Type B pancreatic cell (in vitro differentiated cells): ENCODE measurements at regions not wholly inside any gene's neighbourhood (a gene's known extent, or its start where the extent isn't known, plus 50 kb on each side); places are given as distances from the start of the nearest gene placed in this dataset.
A peak's percentile ranks its signal among the peaks of the same experiment; 100 is the strongest.

Source experiments
- DNase-seq: peaks from one replicate; pipeline ENCODE4 v3.0.0; 2021; ENCODE audit warnings: mixed read lengths; ENCODE audit not compliant: unreplicated experiment; ENCODE audit errors: extremely low spot score
- H3K27ac Mint-ChIP-seq: 2 replicates; pipeline ENCODE4 v1.8.0; 2021; ENCODE audit warnings: mild to moderate bottlenecking, mixed read lengths
- H3K27me3 Mint-ChIP-seq: 2 replicates; pipeline ENCODE4 v1.8.0; 2021; ENCODE audit warnings: mixed read lengths
- H3K36me3 Mint-ChIP-seq: 2 replicates; pipeline ENCODE4 v1.8.0; 2021; ENCODE audit warnings: mixed read lengths
- H3K4me1 Mint-ChIP-seq: one replicate; pipeline ENCODE4 v1.8.0; 2021; ENCODE audit warnings: mixed read lengths; ENCODE audit not compliant: unreplicated experiment
- H3K4me3 Mint-ChIP-seq: 2 replicates; pipeline ENCODE4 v1.8.0; 2021; ENCODE audit warnings: mild to moderate bottlenecking, mixed read lengths
- H3K9me3 Mint-ChIP-seq: 2 replicates; pipeline ENCODE4 v1.8.0; 2021; ENCODE audit warnings: mixed read lengths
- TF ChIP-seq, protein P1 (sequence below): fragments of 200-600 bp; sonication (generic); conservative IDR thresholded peaks from 2 replicates; pipeline ENCODE4 v1.5.0; 2021; ENCODE audit warnings: antibody characterized with exemption, mild to moderate bottlenecking

DNA sequence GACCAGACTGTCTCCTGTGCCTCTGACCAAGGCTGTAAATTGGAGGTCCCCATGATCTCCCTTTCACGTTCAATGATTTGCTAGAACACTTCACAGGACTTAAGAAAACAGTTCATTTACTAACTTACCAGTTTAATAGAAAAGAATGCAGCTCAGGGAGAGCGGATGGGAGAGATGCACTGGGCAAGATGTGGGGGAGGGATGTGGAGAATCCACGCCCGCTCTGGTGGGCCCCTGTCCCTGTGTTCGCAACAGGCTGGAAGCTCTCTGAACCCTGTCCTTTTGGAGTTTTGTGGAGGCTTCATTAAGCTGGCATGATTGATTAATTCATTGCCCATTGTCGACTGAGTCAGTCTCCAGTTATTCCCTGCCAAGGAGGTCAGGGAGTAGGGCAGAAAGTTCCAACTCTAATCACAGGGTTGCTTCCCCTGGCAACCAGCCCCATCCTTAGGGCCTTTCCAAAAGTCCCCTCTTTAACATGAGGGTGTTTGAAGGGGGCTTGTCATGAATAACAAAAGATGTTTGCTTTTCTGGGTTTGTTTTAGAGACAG, 257.1 kb downstream of the ACKR3 start:
- Mint-ChIP-seq H3K27ac (no peak overlapping the region), H3K36me3 (peaks cover 3% of the 10 kb centered on the region), H3K4me1 (peaks cover 52% of the 10 kb centered on the region), H3K9me3 (peaks cover 6% of the 10 kb centered on the region), H3K27me3 (peaks cover 4% of the 10 kb centered on the region), H3K4me3 (no peak overlapping the region)
- TF ChIP-seq, protein P1, sequence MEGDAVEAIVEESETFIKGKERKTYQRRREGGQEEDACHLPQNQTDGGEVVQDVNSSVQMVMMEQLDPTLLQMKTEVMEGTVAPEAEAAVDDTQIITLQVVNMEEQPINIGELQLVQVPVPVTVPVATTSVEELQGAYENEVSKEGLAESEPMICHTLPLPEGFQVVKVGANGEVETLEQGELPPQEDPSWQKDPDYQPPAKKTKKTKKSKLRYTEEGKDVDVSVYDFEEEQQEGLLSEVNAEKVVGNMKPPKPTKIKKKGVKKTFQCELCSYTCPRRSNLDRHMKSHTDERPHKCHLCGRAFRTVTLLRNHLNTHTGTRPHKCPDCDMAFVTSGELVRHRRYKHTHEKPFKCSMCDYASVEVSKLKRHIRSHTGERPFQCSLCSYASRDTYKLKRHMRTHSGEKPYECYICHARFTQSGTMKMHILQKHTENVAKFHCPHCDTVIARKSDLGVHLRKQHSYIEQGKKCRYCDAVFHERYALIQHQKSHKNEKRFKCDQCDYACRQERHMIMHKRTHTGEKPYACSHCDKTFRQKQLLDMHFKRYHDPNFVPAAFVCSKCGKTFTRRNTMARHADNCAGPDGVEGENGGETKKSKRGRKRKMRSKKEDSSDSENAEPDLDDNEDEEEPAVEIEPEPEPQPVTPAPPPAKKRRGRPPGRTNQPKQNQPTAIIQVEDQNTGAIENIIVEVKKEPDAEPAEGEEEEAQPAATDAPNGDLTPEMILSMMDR: no peak
- DNase-seq: no peak

GRCh38 chr2:236827997-236828396, 257.7 kb upstream of the COPS8 start:
- no peak for DNase-seq
- H3K27me3 Mint-ChIP-seq: peaks cover 4% of the 10 kb centered on the region
- TF ChIP-seq, protein P1: no peak
- H3K9me3 Mint-ChIP-seq: peaks cover 6% of the 10 kb centered on the region
- H3K4me3 Mint-ChIP-seq: no peak overlapping the region
- peaks cover 3% of the 10 kb centered on the region for H3K36me3 Mint-ChIP-seq
- peak overlapping the region; percentile 53 for H3K27ac Mint-ChIP-seq
- H3K4me1 Mint-ChIP-seq: peaks cover 50% of the 10 kb centered on the region

GRCh38 chr2:236828820-236829219, 256.9 kb upstream of the COPS8 start:
- peaks cover 4% of the 10 kb centered on the region for H3K27me3 Mint-ChIP-seq
- H3K27ac Mint-ChIP-seq: peak overlapping the region; percentile 23
- H3K4me3 Mint-ChIP-seq: no peak overlapping the region
- DNase-seq: no peak
- TF ChIP-seq, protein P1: no peak
- peaks cover 6% of the 10 kb centered on the region for H3K9me3 Mint-ChIP-seq
- peaks cover 1% of the 10 kb centered on the region for H3K36me3 Mint-ChIP-seq
- peaks cover 42% of the 10 kb centered on the region for H3K4me1 Mint-ChIP-seq

DNA sequence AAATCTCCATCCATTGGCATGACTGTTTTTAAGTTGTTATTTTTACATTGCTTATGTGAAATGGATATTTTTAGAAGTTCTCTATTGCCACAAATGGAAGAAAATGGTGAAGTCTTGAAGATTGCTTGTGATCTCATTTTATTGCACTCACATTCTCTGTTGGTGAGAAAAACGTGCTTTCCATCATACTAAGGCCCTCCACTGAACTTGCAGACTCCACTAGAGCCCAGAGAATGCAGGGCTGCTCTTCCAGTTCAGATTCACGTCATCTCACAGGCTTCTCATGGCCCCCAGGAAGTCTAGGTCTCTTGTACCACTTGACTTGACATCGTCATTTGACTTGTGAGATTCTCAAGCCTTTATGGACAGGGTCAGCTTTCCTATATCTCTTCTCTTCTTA, 254.8 kb upstream of the COPS8 start:
- Mint-ChIP-seq H3K9me3 (peaks cover 7% of the 10 kb centered on the region), H3K27ac (no peak overlapping the region), H3K36me3 (peaks cover 1% of the 10 kb centered on the region), H3K4me3 (no peak overlapping the region), H3K4me1 (peaks cover 21% of the 10 kb centered on the region), H3K27me3 (peaks cover 4% of the 10 kb centered on the region)
- TF ChIP-seq, protein P1: no peak
- DNase-seq: no peak

DNA sequence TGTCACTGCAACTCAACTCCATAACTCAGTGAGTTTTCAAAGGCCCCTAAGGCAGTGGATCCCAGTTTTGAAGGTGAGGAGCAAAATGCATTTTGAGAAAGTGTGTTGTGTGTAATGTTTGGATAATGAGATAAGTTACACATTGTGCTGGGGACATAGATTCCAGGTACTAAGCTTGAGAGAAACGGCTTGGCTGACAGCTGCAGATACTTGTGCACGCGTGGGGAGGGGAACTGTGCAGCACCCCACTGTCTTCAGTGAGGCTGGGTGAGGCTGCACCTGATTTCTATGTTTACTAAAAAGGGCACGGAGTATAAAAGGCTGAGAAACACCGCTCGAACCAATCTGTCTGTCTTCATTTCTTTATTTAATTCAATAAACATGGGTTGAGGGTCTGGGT, 254.0 kb upstream of the COPS8 start:
- Mint-ChIP-seq H3K27me3 (peaks cover 9% of the 10 kb centered on the region), H3K9me3 (peaks cover 13% of the 10 kb centered on the region), H3K4me3 (no peak overlapping the region), H3K27ac (no peak overlapping the region), H3K36me3 (peaks cover 6% of the 10 kb centered on the region), H3K4me1 (peaks cover 15% of the 10 kb centered on the region)
- TF ChIP-seq, protein P1: no peak
- DNase-seq: no peak
